ENCODE measurements at regions not wholly inside any gene's neighbourhood (a gene's known extent, or its start where the extent isn't known, plus 50 kb on each side); places are given as distances from the start of the nearest gene placed in this dataset.

GRCh38 chr6:91813641-91814040, 1226.8 kb upstream of the MAP3K7 start:
- TF ChIP-seq CTCF (IDR thresholded peaks at IDR 0.05; ENCODE audit: low read depth, low read length) (no peak), MYC (IDR thresholded peaks at IDR 0.05; ENCODE audit: low read depth, low read length) (no peak), MAX (IDR thresholded peaks at IDR 0.05; ENCODE audit: low read depth, low read length) (no peak), POLR2A (IDR thresholded peaks at IDR 0.05; ENCODE audit: extremely low read depth, insufficient read length) (no peak)
- no peak overlapping the region for H3K4me3 ChIP-seq (ENCODE audit: low read depth, low read length)
- no peak for DNase-seq (ENCODE audit: low read depth)

- TF ChIP-seq POLR2A (IDR thresholded peaks at IDR 0.05; ENCODE audit: extremely low read depth, insufficient read length) (no peak), MAX (IDR thresholded peaks at IDR 0.05; ENCODE audit: low read depth, low read length) (no peak), MYC (IDR thresholded peaks at IDR 0.05; ENCODE audit: low read depth, low read length) (no peak)
- DNase-seq (ENCODE audit: low read depth), result peak; percentile 7
- no peak overlapping the region for H3K4me3 ChIP-seq (ENCODE audit: low read depth, low read length)
Measured at GRCh38 chr6:91812596-91813274, 1225.9 kb upstream of the MAP3K7 start.

- DNase-seq (ENCODE audit: low read depth), result no peak
- TF ChIP-seq MAX (IDR thresholded peaks at IDR 0.05; ENCODE audit: low read depth, low read length) (no peak), POLR2A (IDR thresholded peaks at IDR 0.05; ENCODE audit: extremely low read depth, insufficient read length) (no peak), CTCF (IDR thresholded peaks at IDR 0.05; ENCODE audit: low read depth, low read length) (no peak), MYC (IDR thresholded peaks at IDR 0.05; ENCODE audit: low read depth, low read length) (no peak)
- no peak overlapping the region for H3K4me3 ChIP-seq (ENCODE audit: low read depth, low read length)
Measured at GRCh38 chr6:91804981-91805380, 1218.1 kb upstream of the MAP3K7 start.

- no peak for DNase-seq (ENCODE audit: low read depth)
- no peak for TF ChIP-seq MYC (IDR thresholded peaks at IDR 0.05; ENCODE audit: low read depth, low read length)
- TF ChIP-seq MAX (IDR thresholded peaks at IDR 0.05; ENCODE audit: low read depth, low read length), result no peak
- TF ChIP-seq CTCF (IDR thresholded peaks at IDR 0.05; ENCODE audit: low read depth, low read length), result no peak
- no peak for TF ChIP-seq POLR2A (IDR thresholded peaks at IDR 0.05; ENCODE audit: extremely low read depth, insufficient read length)
- H3K4me3 ChIP-seq (ENCODE audit: low read depth, low read length), result no peak overlapping the region
Measured at GRCh38 chr6:91802431-91802830, 1215.6 kb upstream of the MAP3K7 start.

GRCh38 chr6:91796603-91797002, 1209.7 kb upstream of the MAP3K7 start:
- TF ChIP-seq CTCF (IDR thresholded peaks at IDR 0.05; ENCODE audit: low read depth, low read length), result no peak
- TF ChIP-seq MAX (IDR thresholded peaks at IDR 0.05; ENCODE audit: low read depth, low read length), result no peak
- TF ChIP-seq POLR2A (IDR thresholded peaks at IDR 0.05; ENCODE audit: extremely low read depth, insufficient read length), result no peak
- TF ChIP-seq MYC (IDR thresholded peaks at IDR 0.05; ENCODE audit: low read depth, low read length), result no peak
- DNase-seq (ENCODE audit: low read depth), result no peak
- no peak overlapping the region for H3K4me3 ChIP-seq (ENCODE audit: low read depth, low read length)

- no peak overlapping the region for H3K4me3 ChIP-seq (ENCODE audit: low read depth, low read length)
- DNase-seq (ENCODE audit: low read depth), result no peak
- TF ChIP-seq CTCF (IDR thresholded peaks at IDR 0.05; ENCODE audit: low read depth, low read length) (no peak), POLR2A (IDR thresholded peaks at IDR 0.05; ENCODE audit: extremely low read depth, insufficient read length) (no peak), MYC (IDR thresholded peaks at IDR 0.05; ENCODE audit: low read depth, low read length) (no peak), MAX (IDR thresholded peaks at IDR 0.05; ENCODE audit: low read depth, low read length) (no peak)
Measured at GRCh38 chr6:91788501-91788900, 1201.6 kb upstream of the MAP3K7 start.
